Right lobe of liver (tissue), 6 donors: ENCODE measurements at regions not wholly inside any gene's neighbourhood (a gene's known extent, or its start where the extent isn't known, plus 50 kb on each side); places are given as distances from the start of the nearest gene placed in this dataset.

Source experiments
- ATAC-seq, 4 donors: fragments of 200-7000 bp; cut with Tn5 transposase; one replicate each; pipeline ENCODE4 v1.9.1; 2020; ENCODE audit warnings: mild to moderate bottlenecking in 4 of 4, moderate library complexity in 4 of 4
- DNase-seq, 3 donors: peaks; one replicate each; pipeline ENCODE4 v3.0.0-alpha.2; 2020
- H3K27ac ChIP-seq, 3 donors: fragments of 200-600 bp; one replicate each; pipeline ENCODE4 v1.8.0; 2022
- H3K27me3 ChIP-seq, 2 donors: fragments of 200-600 bp; one replicate each; pipeline ENCODE4 v1.8.0; 2022
- H3K36me3 ChIP-seq, 4 donors: fragments of 200-600 bp; sonication (generic) in 1 of 4; one replicate each; pipeline versions ENCODE4 v1.5.1 to v1.8.0; 2017 to 2022; ENCODE audit warnings: control low read depth in 1 of 4
- H3K4me1 ChIP-seq, 4 donors: fragments of 200-600 bp; sonication (generic) in 1 of 4; one replicate each; pipeline versions ENCODE4 v1.5.1 to v1.8.0; 2017 to 2022; ENCODE audit warnings: control low read depth in 1 of 4
- H3K4me3 ChIP-seq, 3 donors: fragments of 200-600 bp; one replicate each; pipeline ENCODE4 v1.8.0; 2022
- H3K9me3 ChIP-seq, 4 donors: fragments of 200-600 bp; sonication (generic) in 1 of 4; one replicate each; pipeline versions ENCODE4 v1.5.1 to v1.8.0; 2017 to 2022; ENCODE audit warnings: control low read depth in 1 of 4
- POLR2A ChIP-seq: fragments of 450-650 bp; IDR thresholded peaks from one replicate; pipeline ENCODE4 v1.6.1; 2017; ENCODE audit warnings: antibody characterized with exemption, mild to moderate bottlenecking
- WGBS: methylation state at CpG from one replicate; pipeline ENCODE4 v1.1.6; 2018; ENCODE audit warnings: low coverage, low lambda C conversion rate; ENCODE audit not compliant: insufficient coverage; ENCODE audit errors: missing lambda C conversion rate; 5-methylcytosine and 5-hydroxymethylcytosine counted together
- intact Hi-C, 2 donors: fragments of 100-400 bp; cut with DNase I; formaldehyde crosslinking; loops; one replicate each; pipeline versions ENCODE4 v1.11.2 to v1.14.1; 2022
- TF ChIP-seq, protein P1 (sequence below), 4 donors: fragments of 200-600 bp in 3 of 4; fragments of 450-650 bp in 1 of 4; IDR thresholded peaks; one replicate each; pipeline versions ENCODE4 v1.5.1 to v1.8.0; 2016 to 2022; ENCODE audit warnings: antibody characterized with exemption in 4 of 4, mild to moderate bottlenecking in 2 of 4
- donor health status: DM: no; HTN: yes; CAD: no.
- donor health status: DM: no; HTN: no; CAD: no.
- donor health status: DM: no; HTN: no; CAD: no.
- donor health status: DM: no; HTN: yes; CAD: no.
- donor health status: DM: no; HTN: yes; CAD: no.

GRCh38 chr19:31170046-31170445 lies 179.2 kb downstream of the TSHZ3 start:
- DNase-seq (no peak), ATAC-seq (no peak)
- Histone ChIP-seq H3K4me1 (no peaks in the 10 kb centered on the region), H3K27ac (no peak overlapping the region), H3K36me3 (no peaks in the 10 kb centered on the region), H3K27me3 (no peaks in the 10 kb centered on the region), H3K4me3 (no peak overlapping the region), H3K9me3 (no peaks in the 10 kb centered on the region)
- intact Hi-C loops = no loop called here
- WGBS = no CpG with 5 or more reads among the region's 2 CpGs
- TF ChIP-seq, protein P1, sequence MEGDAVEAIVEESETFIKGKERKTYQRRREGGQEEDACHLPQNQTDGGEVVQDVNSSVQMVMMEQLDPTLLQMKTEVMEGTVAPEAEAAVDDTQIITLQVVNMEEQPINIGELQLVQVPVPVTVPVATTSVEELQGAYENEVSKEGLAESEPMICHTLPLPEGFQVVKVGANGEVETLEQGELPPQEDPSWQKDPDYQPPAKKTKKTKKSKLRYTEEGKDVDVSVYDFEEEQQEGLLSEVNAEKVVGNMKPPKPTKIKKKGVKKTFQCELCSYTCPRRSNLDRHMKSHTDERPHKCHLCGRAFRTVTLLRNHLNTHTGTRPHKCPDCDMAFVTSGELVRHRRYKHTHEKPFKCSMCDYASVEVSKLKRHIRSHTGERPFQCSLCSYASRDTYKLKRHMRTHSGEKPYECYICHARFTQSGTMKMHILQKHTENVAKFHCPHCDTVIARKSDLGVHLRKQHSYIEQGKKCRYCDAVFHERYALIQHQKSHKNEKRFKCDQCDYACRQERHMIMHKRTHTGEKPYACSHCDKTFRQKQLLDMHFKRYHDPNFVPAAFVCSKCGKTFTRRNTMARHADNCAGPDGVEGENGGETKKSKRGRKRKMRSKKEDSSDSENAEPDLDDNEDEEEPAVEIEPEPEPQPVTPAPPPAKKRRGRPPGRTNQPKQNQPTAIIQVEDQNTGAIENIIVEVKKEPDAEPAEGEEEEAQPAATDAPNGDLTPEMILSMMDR (IDR thresholded peaks at IDR 0.05) = no peak

DNA sequence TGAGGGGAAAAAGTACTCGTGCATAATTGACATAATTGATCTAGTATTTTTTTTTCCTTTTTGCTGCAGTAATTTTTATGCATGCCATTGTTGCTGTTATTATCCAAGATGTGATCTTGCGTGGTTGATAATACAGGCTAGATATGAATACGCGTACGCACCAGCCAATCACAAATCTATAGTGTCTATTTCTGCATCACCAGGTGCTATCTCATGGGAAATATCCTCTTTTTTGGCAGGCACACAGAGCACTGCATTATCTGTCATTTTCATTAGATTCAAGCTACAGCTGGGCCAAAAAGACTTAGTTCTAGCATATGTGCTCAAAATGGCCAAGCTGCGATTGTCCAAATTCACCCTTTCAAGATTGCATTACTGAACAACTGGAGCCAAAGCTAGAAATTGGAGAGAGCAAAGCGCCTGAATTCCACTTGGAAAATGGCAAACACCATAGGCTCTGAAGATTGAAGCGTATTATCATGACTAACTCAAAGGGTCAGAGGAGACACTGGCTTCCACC lies 181.1 kb downstream of the TSHZ3 start:
- no peak for TF ChIP-seq POLR2A
- TF ChIP-seq, protein P1 (IDR thresholded peaks at IDR 0.05) = no peak
- 62% methylated on average over 8 of the region's 8 CpGs for WGBS
- DNase-seq = no peak

GRCh38 chr19:31167690-31168089 lies 181.5 kb downstream of the TSHZ3 start:
- no peaks in the 10 kb centered on the region for H3K9me3 ChIP-seq
- H3K27me3 ChIP-seq = no peaks in the 10 kb centered on the region
- no peak overlapping the region for H3K27ac ChIP-seq
- H3K4me3 ChIP-seq = no peak overlapping the region
- WGBS = 7% methylated on average over 8 of the region's 8 CpGs
- no peak for DNase-seq
- ATAC-seq = no peak
- no peaks in the 10 kb centered on the region for H3K4me1 ChIP-seq
- TF ChIP-seq, protein P1 (IDR thresholded peaks at IDR 0.05) = no peak
- no peak for TF ChIP-seq POLR2A
- no peaks in the 10 kb centered on the region for H3K36me3 ChIP-seq
- intact Hi-C loops = no loop called here

More for the DNA sequence above, 181.1 kb downstream of the TSHZ3 start:
- no peaks in the 10 kb centered on the region for H3K9me3 ChIP-seq
- H3K36me3 ChIP-seq = no peaks in the 10 kb centered on the region
- H3K4me1 ChIP-seq = no peaks in the 10 kb centered on the region
- intact Hi-C loops = no loop called here
- no peaks in the 10 kb centered on the region for H3K27me3 ChIP-seq
- no peak overlapping the region for H3K4me3 ChIP-seq
- no peak overlapping the region for H3K27ac ChIP-seq
- no peak for ATAC-seq

GRCh38 chr19:31166206-31166605 lies 183.0 kb downstream of the TSHZ3 start:
- intact Hi-C loops = no loop called here
- ATAC-seq (no peak), DNase-seq (no peak)
- WGBS = 52% methylated on average over 2 of the region's 2 CpGs
- no peak overlapping the region for H3K27ac ChIP-seq
- H3K36me3 ChIP-seq = no peaks in the 10 kb centered on the region
- no peaks in the 10 kb centered on the region for H3K9me3 ChIP-seq
- no peaks in the 10 kb centered on the region for H3K4me1 ChIP-seq
- no peak overlapping the region for H3K4me3 ChIP-seq
- H3K27me3 ChIP-seq = no peaks in the 10 kb centered on the region
- TF ChIP-seq, protein P1 (IDR thresholded peaks at IDR 0.05) = no peak
- no peak for TF ChIP-seq POLR2A

- H3K36me3 ChIP-seq = no peaks in the 10 kb centered on the region
- 14% methylated on average over 7 of the region's 20 CpGs for WGBS
- no peaks in the 10 kb centered on the region for H3K4me1 ChIP-seq
- H3K27me3 ChIP-seq = no peaks in the 10 kb centered on the region
- no peaks in the 10 kb centered on the region for H3K9me3 ChIP-seq
- H3K27ac ChIP-seq = no peak overlapping the region
- intact Hi-C loops = no loop called here
- no peak for DNase-seq
- no peak for ATAC-seq
- TF ChIP-seq, protein P1 (IDR thresholded peaks at IDR 0.05) = no peak
- TF ChIP-seq POLR2A = no peak
- no peak overlapping the region for H3K4me3 ChIP-seq
These were observed 184.4 kb downstream of the TSHZ3 start for GRCh38 chr19:31164791-31165251.
